ENCODE measurements at regions not wholly inside any gene's neighbourhood (a gene's known extent, or its start where the extent isn't known, plus 50 kb on each side); places are given as distances from the start of the nearest gene placed in this dataset.

- H3K36me3 ChIP-seq (replicated peaks in 1 of 2; ENCODE audit: insufficient read depth in 1 of 2, low read depth in 2 of 2), result no peaks in the 10 kb centered on the region
- TF ChIP-seq CTCF (IDR thresholded peaks at IDR 0.05) (no peak), POLR2A (IDR thresholded peaks at IDR 0.05) (no peak)
- no peaks in the 10 kb centered on the region for H3K4me1 ChIP-seq
- 48 to 50% methylated on average over 5 of the region's 5 CpGs for WGBS, 2 donors
- H3K9me3 ChIP-seq, result no peaks in the 10 kb centered on the region
- intact Hi-C loops (cut with DNase I), result no loop called here
- H3K4me3 ChIP-seq, result no peak overlapping the region
- H3K27me3 ChIP-seq, result no peaks in the 10 kb centered on the region
- no peak for ATAC-seq
- no peak overlapping the region for H3K27ac ChIP-seq
- DNase-seq, result no peak
These were observed 72.8 kb downstream of the DMRTA2 start for GRCh38 chr1:50350421-50350820.

GRCh38 chr1:50349242-50349565, 74.0 kb downstream of the DMRTA2 start:
- WGBS, 2 donors, result 22 to 43% methylated on average over 3 of the region's 3 CpGs
- TF ChIP-seq POLR2A (IDR thresholded peaks at IDR 0.05) (no peak), CTCF (IDR thresholded peaks at IDR 0.05) (no peak)
- intact Hi-C loops (cut with DNase I), result no loop called here
- Histone ChIP-seq H3K4me3 (no peak overlapping the region), H3K27ac (no peak overlapping the region), H3K4me1 (no peaks in the 10 kb centered on the region), H3K9me3 (no peaks in the 10 kb centered on the region), H3K27me3 (no peaks in the 10 kb centered on the region), H3K36me3 (replicated peaks in 1 of 2; ENCODE audit: insufficient read depth in 1 of 2, low read depth in 2 of 2) (no peaks in the 10 kb centered on the region)
- DNase-seq (no peak), ATAC-seq (no peak)

DNA sequence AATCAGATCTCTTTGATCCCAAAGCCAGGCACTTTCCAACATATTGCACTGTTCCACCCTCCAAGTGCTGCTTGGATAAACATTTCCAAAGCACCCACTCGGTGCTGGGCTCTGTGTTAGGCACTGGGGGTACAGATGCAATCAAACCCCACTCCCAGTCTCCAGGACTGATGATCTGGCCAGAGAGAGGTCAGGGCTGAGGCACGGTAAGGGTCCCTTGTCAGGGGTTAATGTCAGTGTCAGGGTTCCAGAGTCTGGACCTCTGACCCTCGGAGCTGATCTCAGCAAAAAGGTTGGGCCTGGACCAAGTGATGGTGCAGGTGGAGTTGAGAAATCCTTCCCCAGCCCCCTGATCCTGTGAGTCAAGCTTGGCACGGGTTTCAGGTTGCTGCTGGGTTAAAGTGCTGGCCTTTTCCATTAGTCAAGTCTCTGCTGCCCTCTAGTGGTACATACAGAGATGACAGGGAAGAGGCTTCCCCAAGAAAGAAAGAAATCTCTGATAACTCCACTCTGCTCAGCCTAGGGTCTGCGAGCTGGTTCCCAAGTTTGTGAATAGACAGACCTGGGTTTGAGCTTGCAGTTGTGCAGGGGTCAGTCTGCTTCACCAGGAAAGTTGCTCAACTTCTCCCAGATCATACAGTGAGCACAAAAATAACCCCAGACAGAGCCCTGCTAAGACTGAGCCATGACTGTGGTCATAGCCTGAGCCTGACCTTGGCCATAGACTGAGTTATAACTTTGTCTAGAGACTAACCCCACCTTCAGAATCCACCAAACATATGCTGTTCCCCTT, 74.6 kb downstream of the DMRTA2 start:
- intact Hi-C loops (cut with DNase I), result no loop called here
- ATAC-seq, result peak; percentile 66
- Histone ChIP-seq H3K27ac (no peak overlapping the region), H3K9me3 (no peaks in the 10 kb centered on the region), H3K4me3 (no peak overlapping the region), H3K4me1 (no peaks in the 10 kb centered on the region), H3K36me3 (replicated peaks in 1 of 2; ENCODE audit: insufficient read depth in 1 of 2, low read depth in 2 of 2) (no peaks in the 10 kb centered on the region), H3K27me3 (no peaks in the 10 kb centered on the region)
- DNase-seq, result peak; percentile 61 to 75 (median 70)
- TF ChIP-seq POLR2A (IDR thresholded peaks at IDR 0.05) (no peak), CTCF (IDR thresholded peaks at IDR 0.05) (peak; percentile 73 to 87 (median 81))
- WGBS, 2 donors, result 15 to 18% methylated on average over 4 to 5 of the region's 5 CpGs

DNA sequence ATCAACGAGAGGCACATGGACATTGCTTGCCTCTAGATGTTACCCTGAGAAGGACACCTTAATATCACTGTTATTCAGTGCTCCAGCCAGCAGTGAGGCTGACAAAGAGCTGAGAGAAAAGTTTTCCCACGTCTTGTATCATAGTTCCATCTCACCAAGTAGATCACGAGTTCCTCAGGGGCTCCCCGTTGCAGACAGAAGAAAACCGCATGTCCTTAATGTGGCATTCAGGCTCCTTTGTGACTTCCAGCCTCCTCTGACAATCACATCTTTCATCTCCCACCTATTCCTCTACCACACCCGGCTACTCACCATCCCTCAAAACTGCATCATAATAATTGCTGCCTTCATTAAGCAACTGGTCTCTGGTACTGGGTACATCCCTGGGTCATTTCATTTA, 75.3 kb downstream of the DMRTA2 start:
- TF ChIP-seq CTCF (IDR thresholded peaks at IDR 0.05) (no peak), POLR2A (IDR thresholded peaks at IDR 0.05) (no peak)
- H3K9me3 ChIP-seq, result no peaks in the 10 kb centered on the region
- intact Hi-C loops (cut with DNase I), result no loop called here
- H3K27me3 ChIP-seq, result no peaks in the 10 kb centered on the region
- no peak overlapping the region for H3K27ac ChIP-seq
- no peak overlapping the region for H3K4me3 ChIP-seq
- DNase-seq (no peak), ATAC-seq (no peak)
- H3K4me1 ChIP-seq, result no peaks in the 10 kb centered on the region
- H3K36me3 ChIP-seq (replicated peaks in 1 of 2; ENCODE audit: insufficient read depth in 1 of 2, low read depth in 2 of 2), result no peaks in the 10 kb centered on the region
- WGBS, 2 donors, result 60 to 63% methylated on average over 6 of the region's 6 CpGs

DNA sequence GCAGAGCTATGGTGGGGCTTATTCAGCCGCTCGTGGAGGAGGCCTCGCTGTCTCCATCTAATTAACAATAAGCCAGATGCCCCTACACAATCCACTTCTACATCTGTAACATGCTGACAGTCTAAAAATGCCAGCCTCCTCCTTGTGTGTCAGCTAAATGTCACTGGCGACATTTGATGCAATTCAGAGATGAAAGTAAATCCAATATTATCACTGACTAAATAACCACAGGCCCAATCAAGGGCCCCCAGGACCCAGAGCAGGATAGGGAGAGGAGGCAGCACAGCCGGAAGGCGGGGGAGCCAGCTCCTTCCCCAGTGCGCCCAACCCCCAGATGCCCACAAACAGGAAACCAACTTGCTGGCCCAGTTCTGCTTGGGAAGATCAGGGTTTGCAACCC, 76.6 kb downstream of the DMRTA2 start:
- H3K27me3 ChIP-seq, result no peaks in the 10 kb centered on the region
- H3K27ac ChIP-seq, result no peak overlapping the region
- intact Hi-C loops (cut with DNase I), result no loop called here
- WGBS, 2 donors, result 56 to 65% methylated on average over 7 of the region's 7 CpGs
- ATAC-seq, result no peak
- H3K36me3 ChIP-seq (replicated peaks in 1 of 2; ENCODE audit: insufficient read depth in 1 of 2, low read depth in 2 of 2), result no peaks in the 10 kb centered on the region
- H3K4me3 ChIP-seq, result no peak overlapping the region
- DNase-seq, result no peak
- no peaks in the 10 kb centered on the region for H3K9me3 ChIP-seq
- TF ChIP-seq CTCF (IDR thresholded peaks at IDR 0.05), result no peak
- TF ChIP-seq POLR2A (IDR thresholded peaks at IDR 0.05), result no peak
- no peaks in the 10 kb centered on the region for H3K4me1 ChIP-seq
